ENCODE measurements at regions not wholly inside any gene's neighbourhood (a gene's known extent, or its start where the extent isn't known, plus 50 kb on each side); places are given as distances from the start of the nearest gene placed in this dataset.

- Histone ChIP-seq H3F3A (ENCODE audit: insufficient read depth, low read length, poor library complexity, severe bottlenecking) (no peaks in the 10 kb centered on the region), H3K4me2 (ENCODE audit: low read length) (no peak overlapping the region), H3K27ac (ENCODE audit: low read length) (no peak overlapping the region), H3K36me3 (ENCODE audit: insufficient read depth, low read length) (no peaks in the 10 kb centered on the region), H3K9me3 (ENCODE audit: low read length) (no peaks in the 10 kb centered on the region), H3K9ac (ENCODE audit: low read length) (no peak overlapping the region), H3K27me3 (ENCODE audit: insufficient read depth, low read depth, low read length) (no peaks in the 10 kb centered on the region), H2AFZ (ENCODE audit: low read depth, low read length) (no peak overlapping the region), H3K9me2 (ENCODE audit: insufficient read depth, low read length) (no peaks in the 10 kb centered on the region), H4K20me1 (ENCODE audit: insufficient read depth) (no peaks in the 10 kb centered on the region), H3K79me2 (replicated peaks; ENCODE audit: insufficient read depth, low read length) (no peaks in the 10 kb centered on the region), H3K4me3 (ENCODE audit: low read length) (no peak overlapping the region)
- TF ChIP-seq CTCF (IDR thresholded peaks at IDR 0.05; ENCODE audit: poor library complexity, severe bottlenecking), result no peak
- no peak for TF ChIP-seq POLR2AphosphoS5 (IDR thresholded peaks at IDR 0.05)
- no peak for TF ChIP-seq SMC3 (conservative IDR thresholded peaks at IDR 0.05; ENCODE audit: poor library complexity)
- no peak for TF ChIP-seq TAF1 (IDR thresholded peaks at IDR 0.05; ENCODE audit: low read depth)
- no peak for TF ChIP-seq EP300 (conservative IDR thresholded peaks at IDR 0.05; ENCODE audit: poor library complexity, severe bottlenecking)
- TF ChIP-seq, protein P1, sequence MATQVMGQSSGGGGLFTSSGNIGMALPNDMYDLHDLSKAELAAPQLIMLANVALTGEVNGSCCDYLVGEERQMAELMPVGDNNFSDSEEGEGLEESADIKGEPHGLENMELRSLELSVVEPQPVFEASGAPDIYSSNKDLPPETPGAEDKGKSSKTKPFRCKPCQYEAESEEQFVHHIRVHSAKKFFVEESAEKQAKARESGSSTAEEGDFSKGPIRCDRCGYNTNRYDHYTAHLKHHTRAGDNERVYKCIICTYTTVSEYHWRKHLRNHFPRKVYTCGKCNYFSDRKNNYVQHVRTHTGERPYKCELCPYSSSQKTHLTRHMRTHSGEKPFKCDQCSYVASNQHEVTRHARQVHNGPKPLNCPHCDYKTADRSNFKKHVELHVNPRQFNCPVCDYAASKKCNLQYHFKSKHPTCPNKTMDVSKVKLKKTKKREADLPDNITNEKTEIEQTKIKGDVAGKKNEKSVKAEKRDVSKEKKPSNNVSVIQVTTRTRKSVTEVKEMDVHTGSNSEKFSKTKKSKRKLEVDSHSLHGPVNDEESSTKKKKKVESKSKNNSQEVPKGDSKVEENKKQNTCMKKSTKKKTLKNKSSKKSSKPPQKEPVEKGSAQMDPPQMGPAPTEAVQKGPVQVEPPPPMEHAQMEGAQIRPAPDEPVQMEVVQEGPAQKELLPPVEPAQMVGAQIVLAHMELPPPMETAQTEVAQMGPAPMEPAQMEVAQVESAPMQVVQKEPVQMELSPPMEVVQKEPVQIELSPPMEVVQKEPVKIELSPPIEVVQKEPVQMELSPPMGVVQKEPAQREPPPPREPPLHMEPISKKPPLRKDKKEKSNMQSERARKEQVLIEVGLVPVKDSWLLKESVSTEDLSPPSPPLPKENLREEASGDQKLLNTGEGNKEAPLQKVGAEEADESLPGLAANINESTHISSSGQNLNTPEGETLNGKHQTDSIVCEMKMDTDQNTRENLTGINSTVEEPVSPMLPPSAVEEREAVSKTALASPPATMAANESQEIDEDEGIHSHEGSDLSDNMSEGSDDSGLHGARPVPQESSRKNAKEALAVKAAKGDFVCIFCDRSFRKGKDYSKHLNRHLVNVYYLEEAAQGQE (IDR thresholded peaks at IDR 0.05; ENCODE audit: borderline replicate concordance), result no peak
- TF ChIP-seq MXI1 (conservative IDR thresholded peaks at IDR 0.05; ENCODE audit: poor library complexity, severe bottlenecking), result no peak
- no peak for TF ChIP-seq RAD21 (conservative IDR thresholded peaks at IDR 0.05)
- TF ChIP-seq EZH2 (IDR thresholded peaks at IDR 0.05; ENCODE audit: borderline replicate concordance, insufficient read depth, low read length, poor library complexity, severe bottlenecking), result no peak
These were observed 291.7 kb downstream of the C4orf33 start for GRCh38 chr4:129387666-129388065.

GRCh38 chr4:129393976-129394375 lies 298.0 kb downstream of the C4orf33 start:
- H3K9ac ChIP-seq (ENCODE audit: low read length), result no peak overlapping the region
- no peaks in the 10 kb centered on the region for H3K79me2 ChIP-seq (replicated peaks; ENCODE audit: insufficient read depth, low read length)
- H3K27me3 ChIP-seq (ENCODE audit: insufficient read depth, low read depth, low read length), result no peaks in the 10 kb centered on the region
- H4K20me1 ChIP-seq (ENCODE audit: insufficient read depth), result no peaks in the 10 kb centered on the region
- H3K27ac ChIP-seq (ENCODE audit: low read length), result peak overlapping the region; percentile 49
- no peak overlapping the region for H3K4me3 ChIP-seq (ENCODE audit: low read length)
- TF ChIP-seq EZH2 (IDR thresholded peaks at IDR 0.05; ENCODE audit: borderline replicate concordance, insufficient read depth, low read length, poor library complexity, severe bottlenecking), result no peak
- no peak for TF ChIP-seq POLR2AphosphoS5 (IDR thresholded peaks at IDR 0.05)
- no peak for TF ChIP-seq SMC3 (conservative IDR thresholded peaks at IDR 0.05; ENCODE audit: poor library complexity)
- TF ChIP-seq, protein P1 (IDR thresholded peaks at IDR 0.05; ENCODE audit: borderline replicate concordance), result no peak
- TF ChIP-seq CTCF (IDR thresholded peaks at IDR 0.05; ENCODE audit: poor library complexity, severe bottlenecking), result no peak
- no peak for TF ChIP-seq MXI1 (conservative IDR thresholded peaks at IDR 0.05; ENCODE audit: poor library complexity, severe bottlenecking)
- TF ChIP-seq EP300 (conservative IDR thresholded peaks at IDR 0.05; ENCODE audit: poor library complexity, severe bottlenecking), result no peak
- no peak for TF ChIP-seq RAD21 (conservative IDR thresholded peaks at IDR 0.05)
- TF ChIP-seq TAF1 (IDR thresholded peaks at IDR 0.05; ENCODE audit: low read depth), result no peak
- no peaks in the 10 kb centered on the region for H3K36me3 ChIP-seq (ENCODE audit: insufficient read depth, low read length)
- H3F3A ChIP-seq (ENCODE audit: insufficient read depth, low read length, poor library complexity, severe bottlenecking), result no peaks in the 10 kb centered on the region
- no peak overlapping the region for H2AFZ ChIP-seq (ENCODE audit: low read depth, low read length)
- H3K9me2 ChIP-seq (ENCODE audit: insufficient read depth, low read length), result no peaks in the 10 kb centered on the region
- no peak overlapping the region for H3K4me2 ChIP-seq (ENCODE audit: low read length)
- no peaks in the 10 kb centered on the region for H3K9me3 ChIP-seq (ENCODE audit: low read length)

Data from neural cell (in vitro differentiated cells).